Neural crest cell (in vitro differentiated cells): ENCODE measurements at regions not wholly inside any gene's neighbourhood (a gene's known extent, or its start where the extent isn't known, plus 50 kb on each side); places are given as distances from the start of the nearest gene placed in this dataset.

Source experiments
- DNase-seq: peaks from one replicate; pipeline ENCODE4 v3.0.0; 2021; ENCODE audit warnings: low read depth, mixed read lengths, low spot score
- H3K27ac Mint-ChIP-seq: one replicate; pipeline ENCODE4 v1.8.0; 2021; ENCODE audit warnings: mild to moderate bottlenecking, mixed read lengths; ENCODE audit not compliant: unreplicated experiment
- H3K27me3 Mint-ChIP-seq: 2 replicates; pipeline ENCODE4 v1.8.0; 2021; ENCODE audit warnings: low read depth, mild to moderate bottlenecking, mixed read lengths
- H3K36me3 Mint-ChIP-seq: 2 replicates; pipeline ENCODE4 v1.8.0; 2021; ENCODE audit warnings: low read depth, mild to moderate bottlenecking, mixed read lengths
- H3K4me1 Mint-ChIP-seq: 2 replicates; pipeline ENCODE4 v1.8.0; 2021; ENCODE audit warnings: mixed read lengths
- H3K4me3 Mint-ChIP-seq: one replicate; pipeline ENCODE4 v1.8.0; 2021; ENCODE audit warnings: mild to moderate bottlenecking, mixed read lengths
- H3K9me3 Mint-ChIP-seq: 2 replicates; pipeline ENCODE4 v1.8.0; 2021; ENCODE audit warnings: mixed read lengths
- CTCF ChIP-seq: fragments of 200-600 bp; sonication (generic); conservative IDR thresholded peaks from 2 replicates; pipeline ENCODE4 v1.5.0; 2021; ENCODE audit warnings: antibody characterized with exemption, mild to moderate bottlenecking

GRCh38 chr6:170176898-170177771 lies 113.7 kb downstream of the DLL1 start:
- DNase-seq = no peak
- H3K27me3 Mint-ChIP-seq = peaks cover 19% of the 10 kb centered on the region
- H3K4me1 Mint-ChIP-seq = peaks cover 15% of the 10 kb centered on the region
- no peaks in the 10 kb centered on the region for H3K9me3 Mint-ChIP-seq
- peak overlapping the region; percentile 81 for H3K4me3 Mint-ChIP-seq
- no peak for TF ChIP-seq CTCF
- no peak overlapping the region for H3K27ac Mint-ChIP-seq
- no peaks in the 10 kb centered on the region for H3K36me3 Mint-ChIP-seq

- Mint-ChIP-seq H3K4me3 (peak overlapping the region; percentile 81), H3K9me3 (no peaks in the 10 kb centered on the region), H3K36me3 (no peaks in the 10 kb centered on the region), H3K27ac (no peak overlapping the region), H3K27me3 (peaks cover 15% of the 10 kb centered on the region), H3K4me1 (peaks cover 15% of the 10 kb centered on the region)
- no peak for DNase-seq
- no peak for TF ChIP-seq CTCF
These were observed 114.6 kb downstream of the DLL1 start for GRCh38 chr6:170176136-170176897.

- no peak for TF ChIP-seq CTCF
- no peak overlapping the region for H3K27ac Mint-ChIP-seq
- H3K36me3 Mint-ChIP-seq = no peaks in the 10 kb centered on the region
- H3K4me3 Mint-ChIP-seq = peak overlapping the region; percentile 81
- H3K9me3 Mint-ChIP-seq = no peaks in the 10 kb centered on the region
- H3K4me1 Mint-ChIP-seq = peaks cover 15% of the 10 kb centered on the region
- H3K27me3 Mint-ChIP-seq = peaks cover 12% of the 10 kb centered on the region
- DNase-seq = no peak
These were observed 115.2 kb downstream of the DLL1 start for GRCh38 chr6:170175644-170176135.

GRCh38 chr6:170174771-170175643 lies 115.9 kb downstream of the DLL1 start:
- no peaks in the 10 kb centered on the region for H3K9me3 Mint-ChIP-seq
- peak overlapping the region; percentile 31 for H3K4me3 Mint-ChIP-seq
- no peak for TF ChIP-seq CTCF
- no peak overlapping the region for H3K27ac Mint-ChIP-seq
- H3K36me3 Mint-ChIP-seq = no peaks in the 10 kb centered on the region
- peaks cover 12% of the 10 kb centered on the region for H3K27me3 Mint-ChIP-seq
- peaks cover 15% of the 10 kb centered on the region for H3K4me1 Mint-ChIP-seq
- no peak for DNase-seq

GRCh38 chr6:170174124-170174770 lies 116.6 kb downstream of the DLL1 start:
- Mint-ChIP-seq H3K9me3 (no peaks in the 10 kb centered on the region), H3K4me3 (peak overlapping the region; percentile 31), H3K36me3 (no peaks in the 10 kb centered on the region), H3K27me3 (peaks cover 12% of the 10 kb centered on the region), H3K27ac (peak overlapping the region; percentile 7), H3K4me1 (peaks cover 15% of the 10 kb centered on the region)
- DNase-seq = no peak
- TF ChIP-seq CTCF = no peak
